H9 (cell line): ENCODE measurements at regions not wholly inside any gene's neighbourhood (a gene's known extent, or its start where the extent isn't known, plus 50 kb on each side); places are given as distances from the start of the nearest gene placed in this dataset.
"Not testable (repeated sequence)": the region's sequence is repeated elsewhere in the genome, so short reads cannot be mapped to it uniquely, and the experiment has no call there.

ENCODE experiments used
- DNase-seq: peaks from one replicate; pipeline ENCODE4 v3.0.0-alpha.2; 2017
- H2AFZ ChIP-seq: one replicate; pipeline ENCODE4 v1.6.1; 2013; ENCODE audit warnings: mild to moderate bottlenecking, low read length, control low read depth, moderate library complexity
- H2AK5ac ChIP-seq: 2 replicates; pipeline ENCODE4 v1.6.1; 2013; ENCODE audit warnings: low read length, control low read depth, mixed read lengths; ENCODE audit not compliant: insufficient read length
- H2BK120ac ChIP-seq: one replicate; pipeline ENCODE4 v1.6.1; 2013; ENCODE audit warnings: low read depth, mild to moderate bottlenecking, low read length, control low read depth, inconsistent platforms; ENCODE audit not compliant: poor library complexity, severe bottlenecking
- H2BK12ac ChIP-seq: 2 replicates; pipeline ENCODE4 v1.6.1; 2013; ENCODE audit warnings: low read length, control low read depth, mixed read lengths, low read depth; ENCODE audit not compliant: insufficient read length
- H2BK15ac ChIP-seq: 2 replicates; pipeline ENCODE4 v1.6.1; 2013; ENCODE audit warnings: low read depth, low read length, control low read depth
- H2BK20ac ChIP-seq: one replicate; pipeline ENCODE4 v1.6.1; 2013; ENCODE audit warnings: low read depth, mild to moderate bottlenecking, low read length, control low read depth, inconsistent platforms; ENCODE audit not compliant: poor library complexity, severe bottlenecking
- H2BK5ac ChIP-seq: 2 replicates; pipeline ENCODE4 v1.6.1; 2013; ENCODE audit warnings: low read length, control low read depth, mixed read lengths; ENCODE audit not compliant: insufficient read length
- H3K14ac ChIP-seq: 2 replicates; pipeline ENCODE4 v1.6.1; 2013; ENCODE audit warnings: low read length, control low read depth; ENCODE audit not compliant: insufficient read depth
- H3K18ac ChIP-seq: 2 replicates; pipeline ENCODE4 v1.6.1; 2013; ENCODE audit warnings: low read depth, mild to moderate bottlenecking, mixed read lengths, low read length, control low read depth; ENCODE audit not compliant: insufficient read length
- H3K23ac ChIP-seq: 2 replicates; pipeline ENCODE4 v1.6.1; 2013; ENCODE audit warnings: low read length, control low read depth, mixed read lengths, low read depth; ENCODE audit not compliant: insufficient read length
- H3K23me2 ChIP-seq: 2 replicates; pipeline ENCODE4 v1.6.1; 2013; ENCODE audit warnings: low read depth, mild to moderate bottlenecking, mixed read lengths, low read length, control low read depth; ENCODE audit not compliant: insufficient read length, poor library complexity, severe bottlenecking
- H3K27ac ChIP-seq: 2 replicates; pipeline ENCODE4 v1.5.1; 2013; ENCODE audit warnings: low read length, control low read depth, mixed read lengths, low read depth; ENCODE audit not compliant: insufficient read length
- H3K27me3 ChIP-seq: 2 replicates; pipeline ENCODE4 v1.6.1; 2013; ENCODE audit warnings: low read length, control low read depth, inconsistent platforms; ENCODE audit not compliant: insufficient read depth
- H3K4ac ChIP-seq: 2 replicates; pipeline ENCODE4 v1.6.1; 2013; ENCODE audit warnings: low read depth, mild to moderate bottlenecking, control low read depth, inconsistent platforms, low read length, moderate library complexity
- H3K4me1 ChIP-seq: 2 replicates; pipeline ENCODE4 v1.6.1; 2013; ENCODE audit warnings: low read length, control low read depth, inconsistent platforms; ENCODE audit not compliant: insufficient read depth
- H3K4me2 ChIP-seq: 2 replicates; pipeline ENCODE4 v1.6.1; 2013; ENCODE audit warnings: low read length, control low read depth, mixed read lengths; ENCODE audit not compliant: insufficient read length, insufficient read depth
- H3K56ac ChIP-seq: 2 replicates; pipeline ENCODE4 v1.6.1; 2013; ENCODE audit warnings: low read depth, mild to moderate bottlenecking, mixed read lengths, low read length, control low read depth; ENCODE audit not compliant: insufficient read length
- H3K79me1 ChIP-seq: 2 replicates; pipeline ENCODE4 v1.6.1; 2013; ENCODE audit warnings: low read depth, mild to moderate bottlenecking, moderate library complexity, low read length, control low read depth, inconsistent platforms; ENCODE audit not compliant: insufficient read depth, poor library complexity, severe bottlenecking
- H3K79me2 ChIP-seq: 2 replicates; pipeline ENCODE4 v1.6.1; 2013; ENCODE audit warnings: low read length, control low read depth, inconsistent platforms; ENCODE audit not compliant: insufficient read depth
- H3K9ac ChIP-seq: 2 replicates; pipeline ENCODE4 v1.6.1; 2013; ENCODE audit warnings: low read length, control low read depth, mixed read lengths; ENCODE audit not compliant: insufficient read length; ENCODE audit errors: extremely low read depth
- H3K9me3 ChIP-seq: one replicate; pipeline ENCODE4 v1.6.1; 2013; ENCODE audit warnings: low read depth, low read length, inconsistent platforms; ENCODE audit not compliant: control insufficient read depth
- H3T11ph ChIP-seq: one replicate; pipeline ENCODE4 v1.6.1; 2013; ENCODE audit warnings: mild to moderate bottlenecking, low read length, control low read depth, inconsistent platforms
- H4K20me1 ChIP-seq: one replicate; pipeline ENCODE4 v1.6.1; 2013; ENCODE audit not compliant: control insufficient read depth, insufficient read length, insufficient read depth
- H4K5ac ChIP-seq: 2 replicates; pipeline ENCODE4 v1.6.1; 2013; ENCODE audit warnings: low read depth, mild to moderate bottlenecking, mixed read lengths, low read length, control low read depth; ENCODE audit not compliant: insufficient read length
- H4K8ac ChIP-seq: replicated peaks from 2 replicates; pipeline ENCODE4 v1.6.1; 2013; ENCODE audit warnings: low read length, control low read depth, mixed read lengths, low read depth; ENCODE audit not compliant: insufficient read length
- H4K91ac ChIP-seq: 2 replicates; pipeline ENCODE4 v1.6.1; 2013; ENCODE audit warnings: low read depth, mild to moderate bottlenecking, moderate library complexity, mixed read lengths, low read length, control low read depth; ENCODE audit not compliant: insufficient read length
- H3K27ac Mint-ChIP-seq, 3 experiments: 2 replicates in 2 of 3; 3 replicates in 1 of 3; pipeline ENCODE4 v1.8.0; 2020 to 2021; ENCODE audit warnings: mixed read lengths in 3 of 3, mild to moderate bottlenecking in 1 of 3, moderate library complexity in 1 of 3
- H3K27me3 Mint-ChIP-seq: 2 replicates; pipeline ENCODE4 v1.8.0; 2021; ENCODE audit warnings: low read depth, mild to moderate bottlenecking, moderate library complexity, mixed read lengths
- H3K36me3 Mint-ChIP-seq, 3 experiments: 2 replicates in 2 of 3; 3 replicates in 1 of 3; pipeline ENCODE4 v1.8.0; 2020 to 2021; ENCODE audit warnings: low read depth in 3 of 3, mixed read lengths in 3 of 3; ENCODE audit not compliant: insufficient read depth in 1 of 3
- H3K4me1 Mint-ChIP-seq, 2 experiments: 2 replicates each; pipeline ENCODE4 v1.8.0; 2020; ENCODE audit warnings: mixed read lengths in 2 of 2
- H3K4me3 Mint-ChIP-seq, 2 experiments: 2 replicates in 1 of 2; 3 replicates in 1 of 2; pipeline ENCODE4 v1.8.0; 2020 to 2021; ENCODE audit warnings: mild to moderate bottlenecking in 2 of 2, mixed read lengths in 2 of 2, moderate library complexity in 1 of 2
- H3K9me3 Mint-ChIP-seq, 2 experiments: 2 replicates in 1 of 2; 3 replicates in 1 of 2; pipeline ENCODE4 v1.8.0; 2020; ENCODE audit warnings: mild to moderate bottlenecking in 2 of 2, mixed read lengths in 2 of 2, moderate library complexity in 1 of 2
- CTCF ChIP-seq: fragments of 200-600 bp; sonication (generic); conservative IDR thresholded peaks from 3 replicates; pipeline ENCODE4 v1.8.0; 2021; ENCODE audit warnings: antibody characterized with exemption, mild to moderate bottlenecking
- WGBS: extraction: QIAGEN DNeasy Blood & Tissue Kit; methylation state at CpG from one replicate; pipeline ENCODE4 v1.1.7; 2013; ENCODE audit warnings: missing lambda C conversion rate, low lambda C conversion rate, mixed read lengths; ENCODE audit not compliant: insufficient read length; ENCODE audit errors: extremely low coverage; 5-methylcytosine and 5-hydroxymethylcytosine counted together

DNA sequence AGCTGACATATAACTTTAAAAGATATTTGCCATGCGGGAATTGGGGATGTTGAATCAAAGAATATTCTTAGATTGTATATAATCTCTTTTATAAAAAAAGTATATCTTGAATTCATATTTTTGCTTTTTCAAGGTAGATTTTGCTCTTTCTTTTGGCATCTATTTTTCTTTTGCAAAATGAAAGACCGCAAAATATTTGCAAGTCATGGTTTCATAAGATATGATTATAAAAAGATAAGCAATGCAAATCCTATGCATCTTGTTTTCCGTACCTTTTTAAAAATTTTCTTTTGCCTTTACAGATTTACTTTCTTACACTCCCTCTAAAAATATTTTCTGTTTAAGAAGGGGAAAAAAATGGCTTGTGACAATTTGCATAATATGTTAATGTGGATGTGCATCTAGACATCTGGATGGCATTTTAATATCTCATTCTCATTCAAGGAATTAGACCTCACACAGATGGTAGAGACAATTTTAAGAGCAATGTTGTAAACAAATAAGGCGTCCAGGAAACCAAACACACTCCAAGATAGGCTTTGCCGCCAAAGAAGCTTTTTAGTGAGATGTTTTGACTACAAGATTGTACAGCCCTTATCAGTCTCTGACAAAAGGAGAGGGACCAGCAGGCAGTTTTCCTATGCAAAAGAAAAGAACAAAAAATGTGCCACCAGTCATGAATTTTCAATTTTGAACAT lies 371.1 kb downstream of the CHL1 start:
- Histone ChIP-seq H3K14ac (no peak overlapping the region), H4K20me1 (no peaks in the 10 kb centered on the region), H2BK5ac (no peak overlapping the region), H3K4ac (no peak overlapping the region), H2AK5ac (no peak overlapping the region), H2AFZ (no peak overlapping the region), H3K79me2 (no peaks in the 10 kb centered on the region), H3K23ac (no peak overlapping the region), H3K27me3 (no peaks in the 10 kb centered on the region), H3K79me1 (no peaks in the 10 kb centered on the region), H2BK20ac (no peak overlapping the region), H3K4me1 (no peaks in the 10 kb centered on the region), H3K9me3 (no peaks in the 10 kb centered on the region), H3K9ac (no peak overlapping the region), H2BK120ac (no peak overlapping the region), H3K18ac (no peak overlapping the region), H2BK15ac (no peak overlapping the region), H4K5ac (no peak overlapping the region), H4K8ac (no peak overlapping the region), H3K27ac (no peak overlapping the region), H3K23me2 (no peaks in the 10 kb centered on the region), H2BK12ac (no peak overlapping the region), H3K56ac (no peak overlapping the region), H3T11ph (no peak overlapping the region), H4K91ac (no peak overlapping the region), H3K4me2 (no peak overlapping the region)
- H3K4me1 Mint-ChIP-seq = no peaks in the 10 kb centered on the region
- no peak overlapping the region for H3K4me3 Mint-ChIP-seq
- H3K27ac Mint-ChIP-seq = no peak overlapping the region
- no CpG with 5 or more reads among the region's 5 CpGs for WGBS
- H3K9me3 Mint-ChIP-seq = no peaks in the 10 kb centered on the region
- no peaks in the 10 kb centered on the region; a peak in 1 of 7 replicates for H3K36me3 Mint-ChIP-seq
- TF ChIP-seq CTCF = no peak
- DNase-seq = no peak
- no peaks in the 10 kb centered on the region; the same call in 1 of the 2 replicates for H3K27me3 Mint-ChIP-seq

- H3K79me2 ChIP-seq, H2AFZ ChIP-seq, H2BK120ac ChIP-seq, H3K4ac ChIP-seq, H4K20me1 ChIP-seq, H3K56ac ChIP-seq, H2BK20ac ChIP-seq, H3K27ac Mint-ChIP-seq, H4K91ac ChIP-seq, H3K23ac ChIP-seq, H4K5ac ChIP-seq, H3K4me3 Mint-ChIP-seq, DNase-seq, H3K79me1 ChIP-seq, H3K9me3 Mint-ChIP-seq, H4K8ac ChIP-seq, H3K27me3 ChIP-seq, H3K18ac ChIP-seq, H3K9me3 ChIP-seq, H3K27me3 Mint-ChIP-seq, H2BK5ac ChIP-seq, H3K36me3 Mint-ChIP-seq, H2BK15ac ChIP-seq, H3K4me1 ChIP-seq, H3K4me2 ChIP-seq, H3K9ac ChIP-seq, H3K27ac ChIP-seq, H3T11ph ChIP-seq, H3K4me1 Mint-ChIP-seq, H2AK5ac ChIP-seq, H3K23me2 ChIP-seq, H2BK12ac ChIP-seq, H3K14ac ChIP-seq: not testable (repeated sequence)
- WGBS = no CpG with 5 or more reads among the region's 2 CpGs
Measured at GRCh38 chr3:579529-579928, 383.0 kb downstream of the CHL1 start.
